ENCODE measurements at regions not wholly inside any gene's neighbourhood (a gene's known extent, or its start where the extent isn't known, plus 50 kb on each side); places are given as distances from the start of the nearest gene placed in this dataset.

GRCh38 chr5:118519466-118519865 is 468.9 kb downstream of the DTWD2 start:
- H3K27ac ChIP-seq (ENCODE audit: control insufficient read depth, insufficient read depth): no peak overlapping the region
- H3K9ac ChIP-seq (ENCODE audit: control insufficient read depth, insufficient read depth, low read length): no peak overlapping the region
- DNase-seq (ENCODE audit: low read depth, low spot score) (no peak), FAIRE-seq (no peak), ATAC-seq (no peak)
- no peaks in the 10 kb centered on the region for H3K4me1 ChIP-seq (ENCODE audit: control insufficient read depth, insufficient read depth, low read length)
- no peaks in the 10 kb centered on the region for H4K20me1 ChIP-seq (ENCODE audit: control insufficient read depth, insufficient read depth)
- no peak overlapping the region for H2AFZ ChIP-seq (ENCODE audit: control insufficient read depth, low read depth, low read length)
- ChIA-PET POLR2A (no interaction called here), SMC1A (ENCODE audit: uncharacterized antibody, unreplicated experiment) (no interaction called here), CTCF (no interaction called here), RAD21 (ENCODE audit: unreplicated experiment) (no interaction called here)
- BruUV-seq (replicated peaks): no TSS peak
- no peak overlapping the region for H3K4me3 ChIP-seq
- no peak overlapping the region for H3K4me2 ChIP-seq (ENCODE audit: control insufficient read depth, insufficient read depth)
- intact Hi-C loops (cut with micrococcal nuclease; ENCODE audit: unreplicated experiment): no loop called here
- 0% methylated on average over 1 of the region's 1 CpG for WGBS (ENCODE audit: insufficient coverage, insufficient replicate concordance, low lambda C conversion rate, missing lambda C conversion rate)
- in situ Hi-C loops (cut with MboI): loop anchor here (5.0 kb wide), 1 partner anchor 48 kb away; no protein-coding TSS in a partner anchor
- no peaks in the 10 kb centered on the region for H3K27me3 ChIP-seq (replicated peaks in 1 of 2; ENCODE audit: control insufficient read depth in 2 of 2, insufficient read depth in 2 of 2, low read length in 1 of 2)
- H3K36me3 ChIP-seq (ENCODE audit: control insufficient read depth in 2 of 2, insufficient read depth in 2 of 2, low read length in 1 of 2): no peaks in the 10 kb centered on the region
- H3K9me3 ChIP-seq (replicated peaks; ENCODE audit: control insufficient read depth, insufficient read depth, low read length): no peaks in the 10 kb centered on the region
- no peaks in the 10 kb centered on the region for H3K79me2 ChIP-seq (ENCODE audit: control insufficient read depth, insufficient read depth, low read length)
- TF ChIP-seq ATF2 (IDR thresholded peaks at IDR 0.05; ENCODE audit: low read length) (no peak), ZNF592 (IDR thresholded peaks at IDR 0.05) (no peak), WRNIP1 (IDR thresholded peaks at IDR 0.05; ENCODE audit: borderline replicate concordance, low read depth, low read length) (no peak), PBX3 (IDR thresholded peaks at IDR 0.05; ENCODE audit: insufficient replicate concordance, low read depth, low read length) (no peak), YBX1 (IDR thresholded peaks at IDR 0.05) (no peak), ZNF24 (IDR thresholded peaks at IDR 0.05) (no peak), ZBTB33 (IDR thresholded peaks at IDR 0.05) (no peak), SREBF2 (IDR thresholded peaks at IDR 0.05; ENCODE audit: low read length) (no peak), RAD21 (IDR thresholded peaks at IDR 0.05; ENCODE audit: insufficient read depth, low read depth, low read length) (no peak), NR2C1 (IDR thresholded peaks at IDR 0.05) (no peak), KDM1A (IDR thresholded peaks at IDR 0.05; ENCODE audit: borderline replicate concordance) (no peak), SMARCA5 (IDR thresholded peaks at IDR 0.05) (no peak), ZZZ3 (IDR thresholded peaks at IDR 0.05; ENCODE audit: control insufficient read depth, insufficient read length, low read depth) (no peak), ATF7 (IDR thresholded peaks at IDR 0.05; ENCODE audit: low read depth) (no peak), USF1 (IDR thresholded peaks at IDR 0.05; ENCODE audit: borderline replicate concordance, extremely low read length, insufficient read depth, low read depth, low read length) (no peak)

Data from GM12878 (cell line).